OCI-LY7 (cell line): ENCODE measurements at regions not wholly inside any gene's neighbourhood (a gene's known extent, or its start where the extent isn't known, plus 50 kb on each side); places are given as distances from the start of the nearest gene placed in this dataset.

Source experiments
- BruUV-seq: library from RNA; stranded (reverse); fragments of 400-500 nt; replicated peaks from 2 replicates; lab custom pipeline; 2021; lab: Mats Ljungman, UMichigan
- CTCF ChIA-PET: fragments of 300-600 bp; sonication (Branson Sonifier 250); formaldehyde crosslinking; loops from one replicate; lab custom pipeline; 2022; ENCODE audit warnings: antibody characterized with exemption; ENCODE audit not compliant: unreplicated experiment; lab: Charles Lee
- POLR2A ChIA-PET: fragments of 300-600 bp; sonication (Branson Sonifier 250); formaldehyde crosslinking; loops from one replicate; lab custom pipeline; 2022; ENCODE audit warnings: antibody characterized with exemption; lab: Charles Lee
- DNase-seq: peaks from one replicate; pipeline ENCODE4 v3.0.0-alpha.2; 2015; ENCODE audit warnings: low spot score
- H2AFZ ChIP-seq: fragments of 200-600 bp; sonication (generic), shearing (Covaris generic); 2 replicates; pipeline ENCODE4 v1.6.1; 2014; ENCODE audit warnings: mild to moderate bottlenecking, antibody characterized with exemption, low read length, moderate library complexity
- H3K27ac ChIP-seq: fragments of 200-600 bp; sonication (generic); 2 replicates; pipeline ENCODE4 v1.5.1; 2014; ENCODE audit warnings: mixed run types, low read depth, mild to moderate bottlenecking, moderate library complexity, low read length, inconsistent platforms; ENCODE audit not compliant: poor library complexity, severe bottlenecking
- H3K36me3 ChIP-seq: fragments of 200-600 bp; sonication (generic); 2 replicates; pipeline ENCODE4 v1.6.1; 2014; ENCODE audit warnings: mild to moderate bottlenecking, antibody characterized with exemption, low read length, moderate library complexity, mixed read lengths; ENCODE audit not compliant: insufficient read depth
- H3K4me1 ChIP-seq: fragments of 200-600 bp; sonication (generic); 2 replicates; pipeline ENCODE4 v1.5.1; 2014; ENCODE audit warnings: mild to moderate bottlenecking, low read length; ENCODE audit not compliant: insufficient read depth, poor library complexity, severe bottlenecking
- H3K4me2 ChIP-seq: fragments of 200-600 bp; sonication (generic); 2 replicates; pipeline ENCODE4 v1.6.1; 2014; ENCODE audit warnings: mild to moderate bottlenecking, low read length
- H3K4me3 ChIP-seq: fragments of 200-600 bp; sonication (generic); 2 replicates; pipeline ENCODE4 v1.5.1; 2014; ENCODE audit warnings: mild to moderate bottlenecking, low read depth, low read length; ENCODE audit not compliant: poor library complexity, severe bottlenecking
- H3K79me2 ChIP-seq: fragments of 200-600 bp; sonication (generic); 2 replicates; pipeline ENCODE4 v1.6.1; 2016; ENCODE audit warnings: low read depth, mild to moderate bottlenecking, low read length, moderate library complexity, mixed read lengths; ENCODE audit not compliant: insufficient read depth
- H3K9me2 ChIP-seq: fragments of 200-600 bp; sonication (generic); 2 replicates; pipeline ENCODE4 v1.6.1; 2016; ENCODE audit warnings: mild to moderate bottlenecking, low read length, mixed read lengths; ENCODE audit not compliant: insufficient read depth
- H3K9me3 ChIP-seq: fragments of 200-600 bp; sonication (generic); 2 replicates; pipeline ENCODE4 v1.6.1; 2014; ENCODE audit warnings: mild to moderate bottlenecking, mixed run types, low read length, mixed read lengths
- H4K20me1 ChIP-seq: fragments of 200-600 bp; sonication (generic); 2 replicates; pipeline ENCODE4 v1.6.1; 2014; ENCODE audit warnings: mild to moderate bottlenecking, antibody characterized with exemption, low read length, moderate library complexity, mixed read lengths; ENCODE audit not compliant: insufficient read depth
- CTCF ChIP-seq: fragments of 200-600 bp; sonication (generic); conservative IDR thresholded peaks from 2 replicates; pipeline ENCODE4 v1.5.1; 2014; ENCODE audit warnings: mild to moderate bottlenecking, antibody characterized with exemption, low read length, moderate library complexity, mixed read lengths
- EZH2phosphoT487 ChIP-seq: fragments of 200-600 bp; sonication (generic); IDR thresholded peaks from 2 replicates; pipeline ENCODE4 v1.6.1; 2018; ENCODE audit warnings: low read depth, borderline replicate concordance, mild to moderate bottlenecking, mixed run types, antibody characterized with exemption, low read length, moderate library complexity, mixed read lengths
- intact Hi-C: fragments of 100-400 bp; cut with micrococcal nuclease; formaldehyde crosslinking; loops from one replicate; pipeline ENCODE4 v1.10.0; 2022; ENCODE audit not compliant: unreplicated experiment

DNA sequence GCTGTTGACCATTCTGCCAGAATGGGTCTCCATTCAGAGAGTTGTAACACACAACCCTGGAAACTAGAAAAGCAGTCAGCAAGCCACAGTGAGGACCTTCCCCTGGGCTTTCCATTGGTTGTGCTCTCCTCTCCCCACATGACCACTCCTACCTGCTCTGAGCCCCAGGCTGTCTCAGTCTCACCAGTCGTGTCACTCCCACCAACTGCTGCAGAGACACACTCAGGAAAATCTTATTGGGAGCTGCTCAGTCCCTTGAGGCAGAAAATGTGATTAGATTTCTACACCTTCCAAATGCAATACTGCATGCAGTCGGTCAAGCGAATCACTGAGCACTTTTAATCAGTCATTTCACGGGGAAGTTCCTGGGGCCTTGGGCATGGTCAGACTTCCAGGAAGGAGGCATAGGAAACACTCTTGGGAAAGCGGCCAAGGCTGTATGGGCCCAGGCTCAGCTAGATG, 284.2 kb upstream of the NMUR2 start:
- Histone ChIP-seq H3K4me1 (no peaks in the 10 kb centered on the region), H3K9me3 (no peaks in the 10 kb centered on the region), H2AFZ (no peak overlapping the region), H3K27ac (no peak overlapping the region), H3K4me3 (no peak overlapping the region), H3K9me2 (no peaks in the 10 kb centered on the region), H3K36me3 (no peaks in the 10 kb centered on the region), H3K79me2 (no peaks in the 10 kb centered on the region), H3K4me2 (no peak overlapping the region), H4K20me1 (no peaks in the 10 kb centered on the region)
- TF ChIP-seq CTCF (no peak), EZH2phosphoT487 (no peak)
- intact Hi-C loops = no loop called here
- CTCF ChIA-PET = no interaction called here
- BruUV-seq = no TSS peak
- POLR2A ChIA-PET = interaction anchor here (1.4 kb wide), 1 partner anchor 9 kb away, joined by 3 read pairs; no protein-coding TSS in a partner anchor
- no peak for DNase-seq

- no peaks in the 10 kb centered on the region for H3K4me1 ChIP-seq
- H3K36me3 ChIP-seq = no peaks in the 10 kb centered on the region
- no peak for DNase-seq
- intact Hi-C loops = no loop called here
- H4K20me1 ChIP-seq = no peaks in the 10 kb centered on the region
- H3K4me2 ChIP-seq = no peak overlapping the region
- H3K9me2 ChIP-seq = no peaks in the 10 kb centered on the region
- no peak overlapping the region for H3K4me3 ChIP-seq
- TF ChIP-seq CTCF = no peak
- TF ChIP-seq EZH2phosphoT487 = no peak
- no peak overlapping the region for H2AFZ ChIP-seq
- H3K79me2 ChIP-seq = no peaks in the 10 kb centered on the region
- CTCF ChIA-PET = no interaction called here
- POLR2A ChIA-PET = interaction anchor here (0.6 to 1.0 kb wide), 3 partner anchors 10 to 1911 kb away, joined by 4 to 5 read pairs (median 5); no protein-coding TSS in a partner anchor
- BruUV-seq = no TSS peak
- no peak overlapping the region for H3K27ac ChIP-seq
- no peaks in the 10 kb centered on the region for H3K9me3 ChIP-seq
Observed at GRCh38 chr5:152694231-152694630, 289.2 kb upstream of the NMUR2 start.

GRCh38 chr5:152701305-152701949, 296.3 kb upstream of the NMUR2 start:
- H3K27ac ChIP-seq = no peak overlapping the region
- intact Hi-C loops = no loop called here
- ChIA-PET POLR2A (no interaction called here), CTCF (no interaction called here)
- H3K9me2 ChIP-seq = no peaks in the 10 kb centered on the region
- TF ChIP-seq EZH2phosphoT487 (no peak), CTCF (no peak)
- no peak for DNase-seq
- H2AFZ ChIP-seq = no peak overlapping the region
- H3K4me3 ChIP-seq = no peak overlapping the region
- H3K4me2 ChIP-seq = no peak overlapping the region
- no peaks in the 10 kb centered on the region for H3K36me3 ChIP-seq
- no peaks in the 10 kb centered on the region for H3K9me3 ChIP-seq
- no TSS peak for BruUV-seq
- no peaks in the 10 kb centered on the region for H3K79me2 ChIP-seq
- H3K4me1 ChIP-seq = no peaks in the 10 kb centered on the region
- H4K20me1 ChIP-seq = no peaks in the 10 kb centered on the region
